ENCODE measurements at regions not wholly inside any gene's neighbourhood (a gene's known extent, or its start where the extent isn't known, plus 50 kb on each side); places are given as distances from the start of the nearest gene placed in this dataset.

- TF ChIP-seq CTCF (IDR thresholded peaks at IDR 0.05; ENCODE audit: partially characterized antibody, unreplicated experiment), result no peak
- Mint-ChIP-seq H3K4me1 (ENCODE audit: low read depth, unreplicated experiment) (peaks cover 22% of the 10 kb centered on the region), H3K27me3 (ENCODE audit: unreplicated experiment) (peaks cover 12% of the 10 kb centered on the region), H3K9me3 (ENCODE audit: unreplicated experiment) (peaks cover 17% of the 10 kb centered on the region), H3K36me3 (ENCODE audit: unreplicated experiment) (no peaks in the 10 kb centered on the region), H3K27ac (ENCODE audit: unreplicated experiment) (peak overlapping the region; percentile 87), H3K4me3 (ENCODE audit: unreplicated experiment) (no peak overlapping the region)
- no peak for DNase-seq
These were observed 87.3 kb upstream of the LCLAT1 start for GRCh38 chr2:30359644-30360167.

GRCh38 chr2:30361751-30362394, 85.2 kb upstream of the LCLAT1 start:
- H3K27me3 Mint-ChIP-seq (ENCODE audit: unreplicated experiment), result peaks cover 12% of the 10 kb centered on the region
- peaks cover 17% of the 10 kb centered on the region for H3K9me3 Mint-ChIP-seq (ENCODE audit: unreplicated experiment)
- no peak for TF ChIP-seq CTCF (IDR thresholded peaks at IDR 0.05; ENCODE audit: partially characterized antibody, unreplicated experiment)

GRCh38 chr2:30362468-30363081, 84.5 kb upstream of the LCLAT1 start:
- Mint-ChIP-seq H3K27ac (ENCODE audit: unreplicated experiment) (no peak overlapping the region), H3K27me3 (ENCODE audit: unreplicated experiment) (peaks cover 12% of the 10 kb centered on the region), H3K4me3 (ENCODE audit: unreplicated experiment) (no peak overlapping the region)

More at GRCh38 chr2:30361751-30362394, 85.2 kb upstream of the LCLAT1 start:
- Mint-ChIP-seq H3K27ac (ENCODE audit: unreplicated experiment) (no peak overlapping the region), H3K4me3 (ENCODE audit: unreplicated experiment) (no peak overlapping the region), H3K36me3 (ENCODE audit: unreplicated experiment) (no peaks in the 10 kb centered on the region), H3K4me1 (ENCODE audit: low read depth, unreplicated experiment) (peaks cover 20% of the 10 kb centered on the region)
- DNase-seq, result no peak

DNA sequence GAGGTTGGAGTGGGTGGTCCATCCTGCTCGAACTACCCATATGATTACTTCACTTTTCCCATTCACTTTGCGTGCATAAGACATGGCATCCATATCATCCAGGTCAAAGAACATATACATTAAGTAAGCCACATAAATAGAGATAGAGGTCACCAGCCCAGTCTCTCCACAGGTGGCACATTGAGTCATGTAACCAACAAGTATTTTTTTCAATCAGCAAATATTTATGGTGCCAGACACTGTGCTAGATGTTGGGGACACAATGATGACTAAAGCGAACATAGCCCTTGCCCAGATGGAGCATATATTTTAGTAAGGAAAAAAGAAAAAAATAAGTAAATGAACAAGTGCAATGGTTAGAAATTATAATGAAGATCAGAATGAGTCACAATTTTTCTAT, 83.6 kb upstream of the LCLAT1 start:
- Mint-ChIP-seq H3K27ac (ENCODE audit: unreplicated experiment) (no peak overlapping the region), H3K4me1 (ENCODE audit: low read depth, unreplicated experiment) (peaks cover 18% of the 10 kb centered on the region), H3K4me3 (ENCODE audit: unreplicated experiment) (no peak overlapping the region), H3K9me3 (ENCODE audit: unreplicated experiment) (peaks cover 14% of the 10 kb centered on the region), H3K36me3 (ENCODE audit: unreplicated experiment) (no peaks in the 10 kb centered on the region), H3K27me3 (ENCODE audit: unreplicated experiment) (peaks cover 9% of the 10 kb centered on the region)
- no peak for DNase-seq
- TF ChIP-seq CTCF (IDR thresholded peaks at IDR 0.05; ENCODE audit: partially characterized antibody, unreplicated experiment), result no peak

More at GRCh38 chr2:30362468-30363081, 84.5 kb upstream of the LCLAT1 start:
- no peak for TF ChIP-seq CTCF (IDR thresholded peaks at IDR 0.05; ENCODE audit: partially characterized antibody, unreplicated experiment)
- peaks cover 17% of the 10 kb centered on the region for H3K9me3 Mint-ChIP-seq (ENCODE audit: unreplicated experiment)
- H3K4me1 Mint-ChIP-seq (ENCODE audit: low read depth, unreplicated experiment), result peaks cover 20% of the 10 kb centered on the region
- no peak for DNase-seq
- no peaks in the 10 kb centered on the region for H3K36me3 Mint-ChIP-seq (ENCODE audit: unreplicated experiment)

DNA sequence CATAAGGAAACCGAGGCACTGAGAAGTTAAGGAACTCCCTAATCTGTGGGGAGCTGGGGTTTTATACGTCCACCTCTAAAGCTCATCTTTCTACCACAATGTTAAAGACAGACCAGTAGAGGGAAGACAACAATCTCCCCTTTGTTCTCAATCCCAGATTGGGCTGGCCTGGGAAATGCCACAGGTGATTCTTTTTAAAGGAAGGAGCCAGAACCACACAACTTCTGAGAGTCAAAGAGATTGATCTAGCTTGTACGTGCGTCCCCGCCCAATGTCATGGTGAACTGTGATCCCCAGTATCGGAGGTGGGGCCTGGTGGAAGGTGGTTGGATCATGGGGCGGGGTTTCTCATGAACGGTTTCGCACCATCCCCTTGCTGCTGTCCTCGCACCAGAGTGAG, 81.8 kb upstream of the LCLAT1 start:
- Mint-ChIP-seq H3K36me3 (ENCODE audit: unreplicated experiment) (no peaks in the 10 kb centered on the region), H3K27ac (ENCODE audit: unreplicated experiment) (no peak overlapping the region), H3K4me3 (ENCODE audit: unreplicated experiment) (no peak overlapping the region), H3K27me3 (ENCODE audit: unreplicated experiment) (peaks cover 5% of the 10 kb centered on the region), H3K4me1 (ENCODE audit: low read depth, unreplicated experiment) (peaks cover 1% of the 10 kb centered on the region), H3K9me3 (ENCODE audit: unreplicated experiment) (peaks cover 5% of the 10 kb centered on the region)
- DNase-seq, result no peak
- TF ChIP-seq CTCF (IDR thresholded peaks at IDR 0.05; ENCODE audit: partially characterized antibody, unreplicated experiment), result no peak
